Forelimb muscle (tissue), 1 donor: ENCODE measurements at regions not wholly inside any gene's neighbourhood (a gene's known extent, or its start where the extent isn't known, plus 50 kb on each side); places are given as distances from the start of the nearest gene placed in this dataset.

Experiments
- DNase-seq: peaks from one replicate; pipeline ENCODE4 v3.0.0-alpha.2; 2013; ENCODE audit warnings: low read depth

GRCh38 chr10:29962166-29962850, 97.1 kb downstream of the JCAD start:
- DNase-seq: no peak

- no peak for DNase-seq
These were observed 98.0 kb downstream of the JCAD start for GRCh38 chr10:29961351-29961750.

GRCh38 chr10:29960261-29960660, 99.1 kb downstream of the JCAD start:
- no peak for DNase-seq

- no peak for DNase-seq
These were observed 99.8 kb downstream of the JCAD start for GRCh38 chr10:29959586-29959985.

- no peak for DNase-seq
These were observed 100.9 kb downstream of the JCAD start for GRCh38 chr10:29958440-29958839.

- no peak for DNase-seq
These were observed 101.5 kb downstream of the JCAD start for GRCh38 chr10:29957907-29958331.

GRCh38 chr10:29957236-29957635, 102.2 kb downstream of the JCAD start:
- DNase-seq: no peak

- no peak for DNase-seq
These were observed 103.0 kb downstream of the JCAD start for GRCh38 chr10:29956335-29956924.

GRCh38 chr10:29955329-29955935, 104.0 kb downstream of the JCAD start:
- DNase-seq: no peak

- no peak for DNase-seq
These were observed 107.9 kb downstream of the JCAD start for GRCh38 chr10:29951441-29951931.

GRCh38 chr10:29950391-29950790, 109.0 kb downstream of the JCAD start:
- no peak for DNase-seq

GRCh38 chr10:29949411-29950011, 109.9 kb downstream of the JCAD start:
- no peak for DNase-seq

GRCh38 chr10:29948881-29949355, 110.5 kb downstream of the JCAD start:
- no peak for DNase-seq

- no peak for DNase-seq
These were observed 111.7 kb downstream of the JCAD start for GRCh38 chr10:29947701-29948060.

GRCh38 chr10:29946953-29947700, 112.3 kb downstream of the JCAD start:
- no peak for DNase-seq

GRCh38 chr10:29946614-29946952, 112.8 kb downstream of the JCAD start:
- no peak for DNase-seq

GRCh38 chr10:29941476-29941875, 117.9 kb downstream of the JCAD start:
- DNase-seq: no peak

GRCh38 chr10:29932991-29933390, 126.4 kb downstream of the JCAD start:
- no peak for DNase-seq

- no peak for DNase-seq
These were observed 127.6 kb downstream of the JCAD start for GRCh38 chr10:29931833-29932232.

GRCh38 chr10:29929006-29929405, 130.4 kb downstream of the JCAD start:
- DNase-seq: no peak

GRCh38 chr10:29926693-29927048, 132.7 kb downstream of the JCAD start:
- DNase-seq: no peak
